Vagina (tissue), 2 donors: ENCODE measurements at regions not wholly inside any gene's neighbourhood (a gene's known extent, or its start where the extent isn't known, plus 50 kb on each side); places are given as distances from the start of the nearest gene placed in this dataset.

ENCODE experiments used
- POLR2A ChIP-seq, 2 donors: fragments of 450-650 bp; IDR thresholded peaks; one replicate each; pipeline ENCODE4 v1.6.1; 2017; ENCODE audit warnings: antibody characterized with exemption in 2 of 2, mild to moderate bottlenecking in 2 of 2, moderate library complexity in 2 of 2
- TF ChIP-seq, protein P1 (sequence below), 3 experiments: fragments of 450-650 bp in 2 of 3; fragments of 200-600 bp in 1 of 3; sonication (generic) in 1 of 3; IDR thresholded peaks; one replicate each; pipeline ENCODE4 v1.5.1; 2017 to 2019; ENCODE audit warnings: antibody characterized with exemption in 3 of 3, mild to moderate bottlenecking in 2 of 3, moderate library complexity in 2 of 3

- no peak for TF ChIP-seq POLR2A (IDR thresholded peaks at IDR 0.05)
- TF ChIP-seq, protein P1, sequence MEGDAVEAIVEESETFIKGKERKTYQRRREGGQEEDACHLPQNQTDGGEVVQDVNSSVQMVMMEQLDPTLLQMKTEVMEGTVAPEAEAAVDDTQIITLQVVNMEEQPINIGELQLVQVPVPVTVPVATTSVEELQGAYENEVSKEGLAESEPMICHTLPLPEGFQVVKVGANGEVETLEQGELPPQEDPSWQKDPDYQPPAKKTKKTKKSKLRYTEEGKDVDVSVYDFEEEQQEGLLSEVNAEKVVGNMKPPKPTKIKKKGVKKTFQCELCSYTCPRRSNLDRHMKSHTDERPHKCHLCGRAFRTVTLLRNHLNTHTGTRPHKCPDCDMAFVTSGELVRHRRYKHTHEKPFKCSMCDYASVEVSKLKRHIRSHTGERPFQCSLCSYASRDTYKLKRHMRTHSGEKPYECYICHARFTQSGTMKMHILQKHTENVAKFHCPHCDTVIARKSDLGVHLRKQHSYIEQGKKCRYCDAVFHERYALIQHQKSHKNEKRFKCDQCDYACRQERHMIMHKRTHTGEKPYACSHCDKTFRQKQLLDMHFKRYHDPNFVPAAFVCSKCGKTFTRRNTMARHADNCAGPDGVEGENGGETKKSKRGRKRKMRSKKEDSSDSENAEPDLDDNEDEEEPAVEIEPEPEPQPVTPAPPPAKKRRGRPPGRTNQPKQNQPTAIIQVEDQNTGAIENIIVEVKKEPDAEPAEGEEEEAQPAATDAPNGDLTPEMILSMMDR (IDR thresholded peaks at IDR 0.05) = no peak
These were observed 1141.8 kb downstream of the PCDH17 start for GRCh38 chr13:58773280-58773859.
